ENCODE measurements at regions not wholly inside any gene's neighbourhood (a gene's known extent, or its start where the extent isn't known, plus 50 kb on each side); places are given as distances from the start of the nearest gene placed in this dataset.

- no peak for TF ChIP-seq POLR2AphosphoS5 (IDR thresholded peaks at IDR 0.05; ENCODE audit: borderline replicate concordance, low read depth, low read length)
- TF ChIP-seq FOXP2 (optimal IDR thresholded peaks at IDR 0.05; ENCODE audit: control extremely low read depth, extremely low read length, insufficient read depth) = no peak
- no peak for TF ChIP-seq EZH2 (IDR thresholded peaks at IDR 0.05)
Observed at GRCh38 chr13:109628251-109628699, 158.1 kb downstream of the IRS2 start.

All from SK-N-MC (cell line).